ENCODE measurements at regions not wholly inside any gene's neighbourhood (a gene's known extent, or its start where the extent isn't known, plus 50 kb on each side); places are given as distances from the start of the nearest gene placed in this dataset.
A peak's percentile ranks its signal among the peaks of the same experiment; 100 is the strongest.

DNA sequence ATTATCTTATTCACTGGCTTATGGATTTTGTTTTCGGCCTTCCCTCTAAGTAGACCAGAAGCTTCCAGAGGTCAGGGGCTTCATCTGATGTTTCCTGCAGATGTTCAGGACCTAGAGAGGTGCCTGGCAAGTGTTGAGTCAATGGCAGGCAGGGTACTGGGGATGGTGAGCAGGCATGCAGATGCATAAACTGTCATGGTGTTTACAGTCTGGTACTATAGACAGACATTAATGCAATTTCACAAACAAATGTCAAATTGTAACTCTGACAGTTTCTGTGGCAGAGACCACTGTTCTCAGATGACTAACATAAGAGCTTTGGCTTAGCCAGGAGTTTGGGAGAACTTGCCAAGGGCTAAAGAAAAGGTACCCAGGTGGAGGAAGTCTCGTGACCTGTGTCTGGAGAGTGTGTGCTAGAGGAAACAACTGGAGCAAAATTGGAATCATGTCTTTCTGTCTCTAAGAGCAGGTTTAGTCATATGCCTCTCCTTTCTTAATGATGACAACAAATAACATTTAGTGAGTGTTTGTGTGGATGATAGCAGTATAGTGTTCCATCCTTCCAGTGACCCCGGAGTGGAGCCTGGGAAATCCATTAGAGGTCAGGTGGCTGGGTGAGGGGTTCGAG, 53.7 kb upstream of the TRAK1 start:
- H3K9me3 ChIP-seq: no peaks in the 10 kb centered on the region
- no peak for TF ChIP-seq CTCF (IDR thresholded peaks at IDR 0.05)
- H3K4me3 ChIP-seq: no peak overlapping the region
- H3K27me3 ChIP-seq (ENCODE audit: low read depth): no peaks in the 10 kb centered on the region
- ATAC-seq (no peak), DNase-seq (no peak)
- H3K4me1 ChIP-seq: peaks cover 58% of the 10 kb centered on the region
- peak overlapping the region; percentile 66 for H3K27ac ChIP-seq
- peaks cover 12% of the 10 kb centered on the region for H3K36me3 ChIP-seq
- intact Hi-C loops (cut with DNase I): no loop called here

GRCh38 chr3:42036483-42036823, 54.7 kb upstream of the TRAK1 start:
- peak; percentile 80 to 83 for ATAC-seq
- Histone ChIP-seq H3K4me3 (no peak overlapping the region), H3K36me3 (peaks cover 12% of the 10 kb centered on the region), H3K27ac (peak overlapping the region; percentile 66), H3K4me1 (peaks cover 64% of the 10 kb centered on the region), H3K9me3 (no peaks in the 10 kb centered on the region), H3K27me3 (ENCODE audit: low read depth) (no peaks in the 10 kb centered on the region)
- intact Hi-C loops (cut with DNase I): no loop called here
- no peak for DNase-seq
- no peak for TF ChIP-seq CTCF (IDR thresholded peaks at IDR 0.05)

- intact Hi-C loops (cut with DNase I): no loop called here
- no peak for DNase-seq
Observed at GRCh38 chr3:42035816-42036482, 55.2 kb upstream of the TRAK1 start.

GRCh38 chr3:42035007-42035406, 56.1 kb upstream of the TRAK1 start:
- Histone ChIP-seq H3K4me1 (peaks cover 66% of the 10 kb centered on the region), H3K27me3 (ENCODE audit: low read depth) (no peaks in the 10 kb centered on the region), H3K4me3 (no peak overlapping the region), H3K27ac (no peak overlapping the region), H3K36me3 (peaks cover 12% of the 10 kb centered on the region), H3K9me3 (no peaks in the 10 kb centered on the region)
- TF ChIP-seq CTCF (IDR thresholded peaks at IDR 0.05): no peak
- DNase-seq (no peak), ATAC-seq (no peak)
- intact Hi-C loops (cut with DNase I): no loop called here

More at GRCh38 chr3:42035816-42036482, 55.2 kb upstream of the TRAK1 start:
- no peak for TF ChIP-seq CTCF (IDR thresholded peaks at IDR 0.05)
- peaks cover 66% of the 10 kb centered on the region for H3K4me1 ChIP-seq
- peaks cover 12% of the 10 kb centered on the region for H3K36me3 ChIP-seq
- no peaks in the 10 kb centered on the region for H3K27me3 ChIP-seq (ENCODE audit: low read depth)
- H3K4me3 ChIP-seq: no peak overlapping the region
- peak overlapping the region; percentile 66 for H3K27ac ChIP-seq
- ATAC-seq: no peak
- H3K9me3 ChIP-seq: no peaks in the 10 kb centered on the region

DNA sequence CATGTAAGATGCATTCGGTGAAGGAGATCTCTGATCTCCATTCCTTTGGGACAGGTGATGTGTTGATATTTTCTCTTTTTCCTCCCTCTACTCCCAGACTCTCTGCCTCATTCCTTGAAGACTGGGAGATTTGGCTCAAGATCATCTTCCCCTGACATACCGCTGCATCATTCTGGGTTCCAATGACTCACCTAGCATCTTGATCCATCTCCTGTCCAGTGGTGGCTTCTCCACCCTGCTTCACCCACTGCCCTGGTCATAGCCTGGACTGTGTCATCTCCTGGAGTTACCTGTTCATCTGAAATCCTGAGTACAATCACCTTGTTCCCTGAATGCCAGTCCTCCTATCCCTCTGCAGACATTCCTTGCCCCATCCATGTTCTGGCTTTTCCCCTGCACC, 57.4 kb upstream of the TRAK1 start:
- Histone ChIP-seq H3K27ac (peak overlapping the region; percentile 69), H3K4me1 (peaks cover 66% of the 10 kb centered on the region), H3K4me3 (no peak overlapping the region), H3K36me3 (peaks cover 12% of the 10 kb centered on the region), H3K27me3 (ENCODE audit: low read depth) (no peaks in the 10 kb centered on the region), H3K9me3 (no peaks in the 10 kb centered on the region)
- DNase-seq: no peak
- no peak for TF ChIP-seq CTCF (IDR thresholded peaks at IDR 0.05)
- intact Hi-C loops (cut with DNase I): no loop called here
- no peak for ATAC-seq
